K562 (cell line): ENCODE measurements at regions not wholly inside any gene's neighbourhood (a gene's known extent, or its start where the extent isn't known, plus 50 kb on each side); places are given as distances from the start of the nearest gene placed in this dataset.

ENCODE experiments used
- ATAC-seq: fragments of 200-7000 bp; cut with Tn5 transposase; 3 replicates; pipeline ENCODE4 v1.9.1; 2020; ENCODE audit warnings: moderate library complexity
- BruUV-seq: library from RNA; stranded (reverse); fragments of 400-500 nt; replicated peaks from 2 replicates; lab custom pipeline; 2021; lab: Mats Ljungman, UMichigan
- CTCF ChIA-PET: fragments of 300-600 bp; formaldehyde crosslinking; extraction: SDS; loops from one replicate; lab custom pipeline; 2021; ENCODE audit warnings: low intra/inter-chr PET ratio; lab: Yijun Ruan, JAX
- POLR2A ChIA-PET: fragments of 300-600, 350-650 bp; sonication (Branson Sonifier 250); formaldehyde crosslinking; extraction: SDS; loops from one replicate; lab custom pipeline; 2021; ENCODE audit warnings: antibody characterized with exemption, inconsistent platforms; lab: Yijun Ruan, JAX
- DNase-seq, 4 experiments: peaks; one replicate each; pipeline versions ENCODE4 v3.0.0 to v3.0.0-alpha.2; 2011 to 2018; ENCODE audit warnings: low spot score in 3 of 4, mixed read lengths in 3 of 4; ENCODE audit errors: extremely low read depth in 1 of 4
- FAIRE-seq: peaks from 2 replicates; lab custom pipeline; 2011; peaks lifted over from hg19 to GRCh38; lab: Jason Lieb, UNC
- H2AFZ ChIP-seq: 2 replicates; pipeline ENCODE4 v1.6.0; 2011; ENCODE audit warnings: low read depth, low read length, control low read depth, inconsistent platforms
- H3K27ac ChIP-seq: fragments of 200-600 bp; 3 replicates; pipeline ENCODE4 v1.8.0; 2011; ENCODE audit warnings: low read depth, mild to moderate bottlenecking, control low read depth, inconsistent platforms, low read length, moderate library complexity, mixed read lengths; ENCODE audit errors: extremely low read depth
- H3K27me3 ChIP-seq, 2 experiments: fragments of 300-600 bp in 1 of 2; 2 replicates in 1 of 2; 3 replicates in 1 of 2; pipeline versions ENCODE4 v1.6.0 to v1.8.0; 2011; ENCODE audit warnings: inconsistent platforms in 2 of 2, low read length in 2 of 2, mild to moderate bottlenecking in 1 of 2, mixed read lengths in 1 of 2, moderate library complexity in 1 of 2; ENCODE audit not compliant: control insufficient read depth in 2 of 2, insufficient read depth in 2 of 2
- H3K36me3 ChIP-seq: fragments of 300-600 bp; 3 replicates; pipeline ENCODE4 v1.8.0; 2011; ENCODE audit warnings: mild to moderate bottlenecking, low read length, inconsistent platforms; ENCODE audit not compliant: control insufficient read depth, insufficient read depth
- H3K4me1 ChIP-seq, 2 experiments: fragments of 200-600 bp in 1 of 2; replicated peaks in 1 of 2; 2 replicates in 1 of 2; 3 replicates in 1 of 2; pipeline versions ENCODE4 v1.5.1 to v1.8.0; 2011; ENCODE audit warnings: inconsistent platforms in 2 of 2, low read length in 2 of 2, mild to moderate bottlenecking in 1 of 2, mixed read lengths in 1 of 2, moderate library complexity in 1 of 2; ENCODE audit not compliant: control insufficient read depth in 2 of 2, insufficient read depth in 2 of 2
- H3K4me2 ChIP-seq: 2 replicates; pipeline ENCODE4 v1.6.1; 2011; ENCODE audit warnings: low read length, control low read depth, inconsistent platforms, mixed read lengths; ENCODE audit not compliant: insufficient read depth
- H3K4me3 ChIP-seq: fragments of 200-600 bp; sonication (generic), shearing (Covaris generic); 2 replicates; pipeline ENCODE4 v1.5.1; 2016; ENCODE audit warnings: control low read depth, inconsistent platforms
- H3K79me2 ChIP-seq: fragments of 200-600 bp; 3 replicates; pipeline ENCODE4 v1.8.0; 2011; ENCODE audit warnings: low read length, inconsistent platforms; ENCODE audit not compliant: control insufficient read depth, insufficient read depth
- H3K9ac ChIP-seq, 2 experiments: 2 replicates each; pipeline versions ENCODE4 v1.6.0 to v1.6.1; 2011; ENCODE audit warnings: low read depth in 2 of 2, low read length in 2 of 2, control low read depth in 1 of 2, inconsistent platforms in 1 of 2, mild to moderate bottlenecking in 1 of 2, mixed read lengths in 1 of 2; ENCODE audit not compliant: insufficient read depth in 1 of 2
- H3K9me1 ChIP-seq: one replicate; pipeline ENCODE4 v1.6.0; 2011; ENCODE audit warnings: inconsistent platforms, mild to moderate bottlenecking, low read length, moderate library complexity; ENCODE audit not compliant: control insufficient read depth, insufficient read depth
- H3K9me3 ChIP-seq: replicated peaks from 2 replicates; pipeline ENCODE4 v1.5.1; 2011; ENCODE audit warnings: low read depth, low read length, inconsistent platforms; ENCODE audit not compliant: control insufficient read depth, insufficient read depth
- H4K20me1 ChIP-seq: replicated peaks from 2 replicates; pipeline ENCODE4 v1.6.1; 2011; ENCODE audit warnings: low read length, inconsistent platforms, mixed read lengths; ENCODE audit not compliant: control insufficient read depth, insufficient read depth
- ATF1 ChIP-seq, 2 experiments: fragments of 450-650 bp in 1 of 2; IDR thresholded peaks; 2 replicates each; pipeline ENCODE4 v1.6.1; 2016; ENCODE audit warnings: missing compliant biosample characterization in 1 of 2, missing genetic modification characterization in 1 of 2
- BRF1 ChIP-seq: IDR thresholded peaks from 3 replicates; pipeline ENCODE4 v1.6.1; 2011; ENCODE audit warnings: borderline replicate concordance, mild to moderate bottlenecking; ENCODE audit not compliant: insufficient read length; ENCODE audit errors: extremely low read depth
- EP400 ChIP-seq: fragments of 450-650 bp; IDR thresholded peaks from 2 replicates; pipeline ENCODE4 v1.6.1; 2017; ENCODE audit warnings: antibody characterized with exemption, mild to moderate bottlenecking, moderate library complexity
- ETS2 ChIP-seq: IDR thresholded peaks from 2 replicates; pipeline ENCODE4 v1.6.1; 2016; ENCODE audit warnings: borderline replicate concordance, missing genetic modification characterization, mild to moderate bottlenecking, moderate library complexity, missing compliant biosample characterization; ENCODE audit not compliant: poor library complexity, severe bottlenecking
- FUS ChIP-seq: fragments of 200-400 bp; formaldehyde crosslinking; optimal IDR thresholded peaks from 2 replicates; pipeline ENCODE3; 2017; ENCODE audit warnings: low read depth, low read length
- HNRNPUL1 ChIP-seq: fragments of 200-400 bp; formaldehyde crosslinking; IDR thresholded peaks from 2 replicates; pipeline ENCODE4 v1.6.1; 2017; ENCODE audit warnings: low read length
- IRF2 ChIP-seq: sonication (generic); formaldehyde crosslinking; IDR thresholded peaks from 2 replicates; pipeline ENCODE4 v1.8.1; 2022; ENCODE audit warnings: mild to moderate bottlenecking, missing genetic modification reagents
- KDM4B ChIP-seq, 2 experiments: fragments of 450-650 bp in 1 of 2; sonication (generic) in 1 of 2; IDR thresholded peaks; 2 replicates each; pipeline ENCODE4 v1.6.1; 2016 to 2017; ENCODE audit warnings: borderline replicate concordance in 2 of 2, antibody characterized with exemption in 1 of 2, low read depth in 1 of 2, mild to moderate bottlenecking in 1 of 2
- MYNN ChIP-seq, 2 experiments: sonication (generic); formaldehyde crosslinking in 1 of 2; IDR thresholded peaks; 2 replicates each; pipeline versions ENCODE4 v1.5.0 to v1.6.1; 2016 to 2020; ENCODE audit warnings: antibody characterized with exemption in 1 of 2, missing genetic modification reagents in 1 of 2
- SP2 ChIP-seq: IDR thresholded peaks from 2 replicates; pipeline ENCODE4 v1.6.1; 2011; ENCODE audit warnings: mild to moderate bottlenecking, low read depth, low read length, moderate library complexity; ENCODE audit not compliant: poor library complexity, severe bottlenecking; ENCODE audit errors: extremely low read depth
- TCFL5 ChIP-seq: fragments of 250-450 bp; sonication (Bioruptor Pico); conservative IDR thresholded peaks from 2 replicates; pipeline ENCODE4 v1.6.1; 2021; ENCODE audit warnings: mild to moderate bottlenecking, moderate library complexity, matching md5 sums
- ZBED1 ChIP-seq: IDR thresholded peaks from 2 replicates; pipeline ENCODE4 v1.6.1; 2014
- ZBTB17 ChIP-seq: fragments of 450-650 bp; formaldehyde crosslinking; IDR thresholded peaks from 2 replicates; pipeline ENCODE4 v1.4.0; 2020; ENCODE audit warnings: mild to moderate bottlenecking
- ZNF217 ChIP-seq: sonication (generic); formaldehyde crosslinking; IDR thresholded peaks from 2 replicates; pipeline ENCODE4 v1.8.0; 2022; ENCODE audit warnings: mild to moderate bottlenecking, missing genetic modification reagents
- WGBS: fragments of 100-300 bp; shearing (Covaris generic); methylation state at CpG from one replicate; pipeline ENCODE4 v1.1.6; 2016; ENCODE audit warnings: low coverage, mixed read lengths; ENCODE audit not compliant: insufficient coverage; ENCODE audit errors: missing lambda C conversion rate; 5-methylcytosine and 5-hydroxymethylcytosine counted together
- in situ Hi-C: fragments of 300-500 bp; cut with MboI; formaldehyde crosslinking; loops from 4 replicates; pipeline ENCODE4 v1.15.0; 2018; ENCODE audit warnings: inconsistent platforms, mixed read lengths
- intact Hi-C: fragments of 100-400 bp; cut with micrococcal nuclease; formaldehyde crosslinking; loops from 2 replicates; pipeline ENCODE4 v1.14.2; 2022
- TF ChIP-seq, protein P1 (sequence below): fragments of 450-650 bp; formaldehyde crosslinking; IDR thresholded peaks from 2 replicates; pipeline ENCODE4 v1.4.0; 2022; ENCODE audit warnings: missing genetic modification characterization
- TF ChIP-seq, protein P2 (sequence below), 2 experiments: fragments of 450-650 bp; conservative IDR thresholded peaks; 2 replicates each; pipeline ENCODE4 v1.6.1; 2017; ENCODE audit warnings: mild to moderate bottlenecking in 2 of 2, moderate library complexity in 2 of 2
- TF ChIP-seq, protein P3 (sequence below), 2 experiments: fragments of 450-650 bp; IDR thresholded peaks; 2 replicates each; pipeline ENCODE4 v1.6.1; 2016
- TF ChIP-seq, protein P4 (sequence below): fragments of 250-450 bp; sonication (Bioruptor Pico); IDR thresholded peaks from 2 replicates; pipeline ENCODE4 v1.6.1; 2021; ENCODE audit warnings: mild to moderate bottlenecking
- TF ChIP-seq, protein P5 (sequence below): fragments of 250-450 bp; sonication (Bioruptor Pico); IDR thresholded peaks from 2 replicates; pipeline ENCODE4 v1.8.0; 2021; ENCODE audit warnings: moderate library complexity, mild to moderate bottlenecking, inconsistent platforms

GRCh38 chr15:69852916-69853315 is 244.8 kb downstream of the TLE3 start:
- TF ChIP-seq ZNF217 (CRISPR knock-in tag) (no peak), ATF1 (CRISPR knock-in tag; IDR thresholded peaks at IDR 0.05) (no peak), ATF1 (tag; IDR thresholded peaks at IDR 0.05) (no peak), MYNN (IDR thresholded peaks at IDR 0.05) (no peak), MYNN (CRISPR knock-in tag; IDR thresholded peaks at IDR 0.05) (no peak), FUS (no peak), BRF1 (no peak), ZBTB17 (no peak), HNRNPUL1 (no peak), IRF2 (no peak), SP2 (no peak), EP400 (no peak), KDM4B (IDR thresholded peaks at IDR 0.05; ENCODE audit: borderline replicate concordance in 2 of 2, low read depth in 1 of 2) (no peak), ZBED1 (no peak), TCFL5 (CRISPR knock-in tag) (no peak), ETS2 (tag) (no peak)
- TF ChIP-seq, protein P1, sequence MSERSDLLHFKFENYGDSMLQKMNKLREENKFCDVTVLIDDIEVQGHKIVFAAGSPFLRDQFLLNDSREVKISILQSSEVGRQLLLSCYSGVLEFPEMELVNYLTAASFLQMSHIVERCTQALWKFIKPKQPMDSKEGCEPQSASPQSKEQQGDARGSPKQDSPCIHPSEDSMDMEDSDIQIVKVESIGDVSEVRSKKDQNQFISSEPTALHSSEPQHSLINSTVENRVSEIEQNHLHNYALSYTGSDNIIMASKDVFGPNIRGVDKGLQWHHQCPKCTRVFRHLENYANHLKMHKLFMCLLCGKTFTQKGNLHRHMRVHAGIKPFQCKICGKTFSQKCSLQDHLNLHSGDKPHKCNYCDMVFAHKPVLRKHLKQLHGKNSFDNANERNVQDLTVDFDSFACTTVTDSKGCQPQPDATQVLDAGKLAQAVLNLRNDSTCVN (CRISPR knock-in tag): no peak
- TF ChIP-seq, protein P2, sequence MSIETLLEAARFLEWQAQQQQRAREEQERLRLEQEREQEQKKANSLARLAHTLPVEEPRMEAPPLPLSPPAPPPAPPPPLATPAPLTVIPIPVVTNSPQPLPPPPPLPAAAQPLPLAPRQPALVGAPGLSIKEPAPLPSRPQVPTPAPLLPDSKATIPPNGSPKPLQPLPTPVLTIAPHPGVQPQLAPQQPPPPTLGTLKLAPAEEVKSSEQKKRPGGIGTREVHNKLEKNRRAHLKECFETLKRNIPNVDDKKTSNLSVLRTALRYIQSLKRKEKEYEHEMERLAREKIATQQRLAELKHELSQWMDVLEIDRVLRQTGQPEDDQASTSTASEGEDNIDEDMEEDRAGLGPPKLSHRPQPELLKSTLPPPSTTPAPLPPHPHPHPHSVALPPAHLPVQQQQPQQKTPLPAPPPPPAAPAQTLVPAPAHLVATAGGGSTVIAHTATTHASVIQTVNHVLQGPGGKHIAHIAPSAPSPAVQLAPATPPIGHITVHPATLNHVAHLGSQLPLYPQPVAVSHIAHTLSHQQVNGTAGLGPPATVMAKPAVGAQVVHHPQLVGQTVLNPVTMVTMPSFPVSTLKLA (conservative IDR thresholded peaks at IDR 0.05): no peak
- TF ChIP-seq, protein P3, sequence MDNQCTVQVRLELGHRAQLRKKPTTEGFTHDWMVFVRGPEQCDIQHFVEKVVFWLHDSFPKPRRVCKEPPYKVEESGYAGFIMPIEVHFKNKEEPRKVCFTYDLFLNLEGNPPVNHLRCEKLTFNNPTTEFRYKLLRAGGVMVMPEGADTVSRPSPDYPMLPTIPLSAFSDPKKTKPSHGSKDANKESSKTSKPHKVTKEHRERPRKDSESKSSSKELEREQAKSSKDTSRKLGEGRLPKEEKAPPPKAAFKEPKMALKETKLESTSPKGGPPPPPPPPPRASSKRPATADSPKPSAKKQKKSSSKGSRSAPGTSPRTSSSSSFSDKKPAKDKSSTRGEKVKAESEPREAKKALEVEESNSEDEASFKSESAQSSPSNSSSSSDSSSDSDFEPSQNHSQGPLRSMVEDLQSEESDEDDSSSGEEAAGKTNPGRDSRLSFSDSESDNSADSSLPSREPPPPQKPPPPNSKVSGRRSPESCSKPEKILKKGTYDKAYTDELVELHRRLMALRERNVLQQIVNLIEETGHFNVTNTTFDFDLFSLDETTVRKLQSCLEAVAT (IDR thresholded peaks at IDR 0.05): no peak
- TF ChIP-seq, protein P4, sequence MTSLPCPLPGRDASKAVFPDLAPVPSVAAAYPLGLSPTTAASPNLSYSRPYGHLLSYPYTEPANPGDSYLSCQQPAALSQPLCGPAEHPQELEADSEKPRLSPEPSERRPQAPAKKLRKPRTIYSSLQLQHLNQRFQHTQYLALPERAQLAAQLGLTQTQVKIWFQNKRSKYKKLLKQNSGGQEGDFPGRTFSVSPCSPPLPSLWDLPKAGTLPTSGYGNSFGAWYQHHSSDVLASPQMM (CRISPR knock-in tag): no peak
- TF ChIP-seq, protein P5, sequence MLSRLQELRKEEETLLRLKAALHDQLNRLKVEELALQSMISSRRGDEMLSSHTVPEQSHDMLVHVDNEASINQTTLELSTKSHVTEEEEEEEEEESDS (CRISPR knock-in tag): no peak
- TF ChIP-seq, all 486 proteins: peak for 0
- Histone ChIP-seq H3K27me3 (peaks cover 0 to 10% of the 10 kb centered on the region in 2 experiments; a peak in 3 of 5 replicates), H3K4me2 (no peak overlapping the region)

More at GRCh38 chr15:69852916-69853315, 244.8 kb downstream of the TLE3 start:
- ChIA-PET POLR2A (no interaction called here), CTCF (no interaction called here)
- Histone ChIP-seq H3K36me3 (no peaks in the 10 kb centered on the region), H4K20me1 (no peaks in the 10 kb centered on the region), H3K4me3 (no peak overlapping the region), H3K9me1 (no peaks in the 10 kb centered on the region), H2AFZ (no peak overlapping the region), H3K9me3 (no peaks in the 10 kb centered on the region), H3K4me1 (no peaks in the 10 kb centered on the region), H3K9ac (no peak overlapping the region), H3K27ac (no peak overlapping the region), H3K79me2 (no peaks in the 10 kb centered on the region)
- FAIRE-seq (no peak), DNase-seq (no peak), ATAC-seq (no peak)
- in situ Hi-C loops (no loop called here), intact Hi-C loops (no loop called here)
- BruUV-seq: no TSS peak
- WGBS: 0% methylated on average over 4 of the region's 4 CpGs
